SU-DHL-6 (cell line): ENCODE measurements at regions not wholly inside any gene's neighbourhood (a gene's known extent, or its start where the extent isn't known, plus 50 kb on each side); places are given as distances from the start of the nearest gene placed in this dataset.
"Not testable (repeated sequence)": the region's sequence is repeated elsewhere in the genome, so short reads cannot be mapped to it uniquely, and the experiment has no call there.

Source experiments
- H2AFZ ChIP-seq: fragments of 200-600 bp; sonication (generic); 2 replicates; pipeline ENCODE4 v1.6.1; 2014; ENCODE audit warnings: low read depth, mild to moderate bottlenecking, moderate library complexity, mixed read lengths, antibody characterized with exemption, low read length; ENCODE audit not compliant: severe bottlenecking
- H3F3A ChIP-seq: fragments of 200-600 bp; shearing (Covaris generic); 2 replicates; pipeline ENCODE4 v1.6.0; 2016; ENCODE audit warnings: antibody characterized with exemption, mild to moderate bottlenecking; ENCODE audit not compliant: insufficient read depth
- H3K27ac ChIP-seq: fragments of 200-600 bp; sonication (generic); 2 replicates; pipeline ENCODE4 v1.5.1; 2016; ENCODE audit warnings: low read depth, mild to moderate bottlenecking, low read length, moderate library complexity, mixed read lengths
- H3K27me3 ChIP-seq: fragments of 200-600 bp; sonication (generic), shearing (Covaris generic); 2 replicates; pipeline ENCODE4 v1.6.0; 2014; ENCODE audit warnings: mild to moderate bottlenecking, low read length
- H3K36me3 ChIP-seq: fragments of 200-600 bp; sonication (generic); 2 replicates; pipeline ENCODE4 v1.6.1; 2014; ENCODE audit warnings: mild to moderate bottlenecking, low read length, mixed read lengths
- H3K4me2 ChIP-seq: fragments of 300-600, 200-600 bp; shearing (Covaris generic), sonication (generic); 2 replicates; pipeline ENCODE4 v1.6.0; 2014; ENCODE audit warnings: low read length, low read depth, mild to moderate bottlenecking; ENCODE audit not compliant: poor library complexity, severe bottlenecking
- H3K4me3 ChIP-seq: fragments of 200-600 bp; sonication (generic); 2 replicates; pipeline ENCODE4 v1.5.1; 2014; ENCODE audit warnings: antibody characterized with exemption, low read length, mild to moderate bottlenecking, mixed read lengths; ENCODE audit not compliant: insufficient read depth, poor library complexity, severe bottlenecking
- H3K79me2 ChIP-seq: fragments of 200-600 bp; sonication (generic); 2 replicates; pipeline ENCODE4 v1.6.1; 2014; ENCODE audit warnings: mild to moderate bottlenecking, low read length, moderate library complexity; ENCODE audit not compliant: insufficient read depth
- H3K9ac ChIP-seq: fragments of 200-600 bp; sonication (generic); 2 replicates; pipeline ENCODE4 v1.7.0; 2014; ENCODE audit warnings: mild to moderate bottlenecking, low read length
- H3K9me2 ChIP-seq: fragments of 200-600 bp; sonication (generic); replicated peaks from 2 replicates; pipeline ENCODE4 v1.6.1; 2014; ENCODE audit warnings: low read length; ENCODE audit not compliant: insufficient read depth
- H3K9me3 ChIP-seq: fragments of 200-600 bp; sonication (generic); 2 replicates; pipeline ENCODE4 v1.6.1; 2014; ENCODE audit warnings: low read length, mixed read lengths; ENCODE audit not compliant: insufficient read depth
- H4K20me1 ChIP-seq: fragments of 200-600 bp; sonication (generic); 2 replicates; pipeline ENCODE4 v1.6.1; 2014; ENCODE audit warnings: low read depth, mild to moderate bottlenecking, antibody characterized with exemption, low read length, moderate library complexity, mixed read lengths
- EZH2phosphoT487 ChIP-seq: fragments of 200-600 bp; sonication (generic), shearing (Covaris generic); conservative IDR thresholded peaks from 2 replicates; pipeline ENCODE4 v1.6.1; 2018; ENCODE audit warnings: mild to moderate bottlenecking, antibody characterized with exemption, low read length, moderate library complexity, mixed read lengths
- TF ChIP-seq, protein P1 (sequence below): fragments of 200-600 bp; sonication (generic); IDR thresholded peaks from one replicate; pipeline ENCODE4 v1.5.1; 2017; ENCODE audit warnings: antibody characterized with exemption, mild to moderate bottlenecking, low read length, moderate library complexity; ENCODE audit not compliant: insufficient read depth, poor library complexity, severe bottlenecking

DNA sequence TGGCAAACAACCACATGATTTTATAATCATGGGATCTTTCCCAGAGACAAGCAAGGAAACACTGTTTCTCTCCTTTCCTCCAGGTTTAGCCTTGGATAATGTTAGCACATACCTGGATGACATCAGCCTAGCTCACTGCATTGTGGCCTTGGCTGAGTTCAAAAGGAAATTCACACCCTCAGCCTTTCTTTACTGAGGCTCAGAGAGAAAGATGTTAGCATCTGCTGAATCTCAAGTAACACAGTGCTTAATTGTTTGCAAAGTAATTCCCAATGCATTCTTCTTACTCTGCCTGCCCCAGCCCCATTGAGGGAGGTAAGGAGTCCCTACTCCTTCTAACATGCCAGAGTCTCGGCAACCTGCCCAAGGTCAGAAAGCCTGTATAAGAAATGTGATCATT, 432.2 kb upstream of the LMCD1 start:
- Histone ChIP-seq H3K9me2 (no peaks in the 10 kb centered on the region), H3K4me2 (no peak overlapping the region), H3K27ac (no peak overlapping the region), H3K9me3 (no peaks in the 10 kb centered on the region), H3F3A (no peaks in the 10 kb centered on the region), H2AFZ (no peak overlapping the region), H3K79me2 (no peaks in the 10 kb centered on the region), H4K20me1 (no peaks in the 10 kb centered on the region), H3K9ac (no peak overlapping the region), H3K4me3 (no peak overlapping the region), H3K36me3 (no peaks in the 10 kb centered on the region), H3K27me3 (no peaks in the 10 kb centered on the region)
- TF ChIP-seq, protein P1, sequence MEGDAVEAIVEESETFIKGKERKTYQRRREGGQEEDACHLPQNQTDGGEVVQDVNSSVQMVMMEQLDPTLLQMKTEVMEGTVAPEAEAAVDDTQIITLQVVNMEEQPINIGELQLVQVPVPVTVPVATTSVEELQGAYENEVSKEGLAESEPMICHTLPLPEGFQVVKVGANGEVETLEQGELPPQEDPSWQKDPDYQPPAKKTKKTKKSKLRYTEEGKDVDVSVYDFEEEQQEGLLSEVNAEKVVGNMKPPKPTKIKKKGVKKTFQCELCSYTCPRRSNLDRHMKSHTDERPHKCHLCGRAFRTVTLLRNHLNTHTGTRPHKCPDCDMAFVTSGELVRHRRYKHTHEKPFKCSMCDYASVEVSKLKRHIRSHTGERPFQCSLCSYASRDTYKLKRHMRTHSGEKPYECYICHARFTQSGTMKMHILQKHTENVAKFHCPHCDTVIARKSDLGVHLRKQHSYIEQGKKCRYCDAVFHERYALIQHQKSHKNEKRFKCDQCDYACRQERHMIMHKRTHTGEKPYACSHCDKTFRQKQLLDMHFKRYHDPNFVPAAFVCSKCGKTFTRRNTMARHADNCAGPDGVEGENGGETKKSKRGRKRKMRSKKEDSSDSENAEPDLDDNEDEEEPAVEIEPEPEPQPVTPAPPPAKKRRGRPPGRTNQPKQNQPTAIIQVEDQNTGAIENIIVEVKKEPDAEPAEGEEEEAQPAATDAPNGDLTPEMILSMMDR = no peak
- TF ChIP-seq EZH2phosphoT487 = no peak

DNA sequence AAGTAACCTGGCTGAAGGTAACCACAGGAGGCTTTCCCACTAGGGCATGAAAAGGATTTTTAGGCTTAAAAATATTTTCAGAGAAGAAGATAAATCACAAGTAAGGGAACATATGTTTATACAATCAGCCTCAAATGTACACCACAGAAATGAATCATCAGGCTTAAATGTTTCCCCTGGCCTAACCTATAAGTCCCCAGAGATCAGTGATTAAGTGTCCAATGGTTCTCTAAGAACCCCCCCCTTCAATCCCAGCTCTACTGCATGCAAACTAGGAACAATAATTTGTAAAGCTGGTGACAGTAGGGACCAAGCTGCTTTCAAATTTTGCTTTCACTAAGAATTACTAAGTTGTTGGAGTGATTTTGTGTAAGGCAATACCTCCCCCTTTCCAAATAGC, 431.6 kb upstream of the LMCD1 start:
- H4K20me1 ChIP-seq = no peaks in the 10 kb centered on the region
- no peaks in the 10 kb centered on the region for H3K9me3 ChIP-seq
- TF ChIP-seq, protein P1 = no peak
- TF ChIP-seq EZH2phosphoT487 = no peak
- H2AFZ ChIP-seq = no peak overlapping the region
- no peak overlapping the region for H3K4me3 ChIP-seq
- H3K4me2 ChIP-seq = no peak overlapping the region
- no peaks in the 10 kb centered on the region for H3K9me2 ChIP-seq
- no peaks in the 10 kb centered on the region for H3K79me2 ChIP-seq
- no peaks in the 10 kb centered on the region for H3K27me3 ChIP-seq
- no peak overlapping the region for H3K9ac ChIP-seq
- no peaks in the 10 kb centered on the region for H3K36me3 ChIP-seq
- no peak overlapping the region for H3K27ac ChIP-seq
- H3F3A ChIP-seq = no peaks in the 10 kb centered on the region

DNA sequence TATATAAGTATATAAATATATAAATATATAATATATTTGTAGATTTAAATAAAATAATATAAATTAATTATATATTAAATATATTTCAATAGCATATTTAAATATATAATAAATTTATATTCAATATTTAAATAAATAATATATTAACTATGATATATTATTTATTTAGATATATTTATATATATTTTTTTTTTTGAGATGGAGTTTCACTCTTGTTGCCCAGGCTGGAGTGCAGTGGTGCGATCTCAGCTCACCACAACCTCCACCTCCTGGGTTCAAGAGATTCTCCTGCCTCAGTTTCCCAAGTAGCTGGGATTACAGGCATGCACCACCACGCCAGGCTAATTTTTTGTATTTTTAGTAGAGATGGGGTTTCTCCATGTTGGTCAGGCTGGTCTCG, 426.9 kb upstream of the LMCD1 start:
- H3K9me2 ChIP-seq, H3K36me3 ChIP-seq, H3K4me3 ChIP-seq, H4K20me1 ChIP-seq, H3K9me3 ChIP-seq, H2AFZ ChIP-seq, H3K27me3 ChIP-seq, H3F3A ChIP-seq, H3K79me2 ChIP-seq, H3K9ac ChIP-seq, H3K27ac ChIP-seq, H3K4me2 ChIP-seq: not testable (repeated sequence)

DNA sequence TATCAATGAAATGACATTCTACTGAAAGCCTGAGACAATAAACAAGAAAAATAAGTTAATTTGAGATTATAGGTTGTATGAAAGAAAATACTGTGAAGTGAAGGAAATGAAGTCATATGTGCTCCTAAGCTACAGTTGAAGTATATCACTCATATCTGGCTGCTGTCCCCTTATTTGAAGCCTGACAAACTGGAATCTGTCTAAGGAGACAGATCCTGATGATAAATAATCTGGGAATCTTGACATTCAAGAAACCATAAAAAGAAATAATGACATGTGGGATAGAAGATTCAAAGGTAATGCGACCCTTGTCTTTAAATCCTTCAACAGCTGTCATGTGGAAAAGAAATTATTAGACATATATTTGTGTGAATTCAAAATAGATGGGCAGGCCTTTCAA, 424.5 kb upstream of the LMCD1 start:
- no peak overlapping the region for H3K27ac ChIP-seq

More for the DNA sequence above, 424.5 kb upstream of the LMCD1 start:
- H3K36me3 ChIP-seq = no peaks in the 10 kb centered on the region
- no peaks in the 10 kb centered on the region for H3K9me3 ChIP-seq
- H3K4me2 ChIP-seq = no peak overlapping the region
- H3K9ac ChIP-seq = no peak overlapping the region
- H3K79me2 ChIP-seq = no peaks in the 10 kb centered on the region
- no peaks in the 10 kb centered on the region for H3F3A ChIP-seq
- H3K4me3 ChIP-seq = no peak overlapping the region
- no peaks in the 10 kb centered on the region for H4K20me1 ChIP-seq
- no peaks in the 10 kb centered on the region for H3K27me3 ChIP-seq
- H2AFZ ChIP-seq = no peak overlapping the region
- TF ChIP-seq, protein P1 = no peak
- TF ChIP-seq EZH2phosphoT487 = no peak
- no peaks in the 10 kb centered on the region for H3K9me2 ChIP-seq
